Activated naive CD8-positive, alpha-beta T cell (primary cell): ENCODE measurements at regions not wholly inside any gene's neighbourhood (a gene's known extent, or its start where the extent isn't known, plus 50 kb on each side); places are given as distances from the start of the nearest gene placed in this dataset.

ENCODE experiments used
- H3K27ac Mint-ChIP-seq: one replicate; pipeline ENCODE4 v1.8.0; 2021; ENCODE audit warnings: mixed read lengths
- H3K27me3 Mint-ChIP-seq: one replicate; pipeline ENCODE4 v1.8.0; 2021; ENCODE audit warnings: mixed read lengths
- H3K36me3 Mint-ChIP-seq: one replicate; pipeline ENCODE4 v1.8.0; 2021; ENCODE audit warnings: mixed read lengths
- H3K4me1 Mint-ChIP-seq: one replicate; pipeline ENCODE4 v1.8.0; 2021; ENCODE audit warnings: low read depth, mixed read lengths
- H3K4me3 Mint-ChIP-seq: one replicate; pipeline ENCODE4 v1.8.0; 2021; ENCODE audit warnings: mild to moderate bottlenecking, mixed read lengths
- H3K9me3 Mint-ChIP-seq: one replicate; pipeline ENCODE4 v1.8.0; 2021; ENCODE audit warnings: low read depth, mixed read lengths

DNA sequence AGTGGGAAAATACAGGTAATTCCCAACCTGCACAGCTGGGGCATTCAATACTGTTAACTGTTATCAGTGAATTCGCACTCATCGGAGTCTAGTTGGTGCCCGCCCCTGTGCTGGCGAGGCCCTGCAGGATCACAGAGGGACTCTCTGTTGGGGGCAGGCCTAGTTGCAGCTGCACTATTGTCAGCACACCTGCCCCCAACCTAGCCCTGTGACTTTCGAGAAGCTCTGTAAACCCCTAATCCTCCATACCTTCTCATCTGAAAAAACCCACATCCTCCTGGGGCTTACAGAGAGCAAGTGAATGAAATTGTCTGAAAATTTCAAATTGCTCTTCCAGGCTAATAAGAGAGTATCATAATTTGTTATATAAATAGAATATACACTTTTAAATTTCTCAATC, 132.2 kb upstream of the NUDT4 start:
- Mint-ChIP-seq H3K4me3 (peak overlapping the region; percentile 71), H3K4me1 (peaks cover 53% of the 10 kb centered on the region), H3K36me3 (no peaks in the 10 kb centered on the region), H3K27ac (peak overlapping the region; percentile 93), H3K27me3 (no peaks in the 10 kb centered on the region), H3K9me3 (no peaks in the 10 kb centered on the region)

DNA sequence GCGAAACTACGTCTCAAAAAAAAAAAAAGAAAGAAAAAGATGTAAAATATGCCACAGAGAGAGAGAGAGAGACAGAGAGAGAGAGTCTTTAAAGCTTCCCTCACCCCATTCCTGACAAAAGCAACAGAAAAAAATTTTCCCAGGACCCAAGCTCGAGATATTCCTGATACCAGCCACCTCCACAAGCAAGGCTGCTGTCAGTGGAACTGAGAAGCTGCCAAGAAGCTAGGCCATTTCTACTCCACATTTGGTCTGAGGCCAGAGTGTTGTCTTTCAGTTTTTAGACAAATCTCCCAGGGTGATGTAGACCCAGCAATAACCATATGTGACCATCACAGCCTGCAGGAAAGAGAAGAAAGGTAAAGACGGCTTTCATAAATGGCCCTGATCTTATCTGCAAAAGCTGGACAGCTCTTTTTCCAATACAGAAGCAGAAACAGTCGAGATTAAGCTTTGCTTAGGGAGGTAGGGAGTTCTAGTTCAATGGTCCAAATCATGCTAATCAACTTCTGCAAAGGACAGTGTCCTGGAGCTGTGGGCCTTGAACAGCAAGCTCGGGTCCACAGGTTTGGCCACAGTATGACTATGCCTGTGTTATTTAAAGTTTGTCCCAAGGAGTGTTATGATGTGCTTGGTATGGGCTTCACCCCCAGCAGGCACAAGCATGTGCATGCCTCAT, 130.3 kb upstream of the NUDT4 start:
- Mint-ChIP-seq H3K4me3 (no peak overlapping the region), H3K36me3 (no peaks in the 10 kb centered on the region), H3K4me1 (peaks cover 55% of the 10 kb centered on the region), H3K27ac (no peak overlapping the region), H3K9me3 (no peaks in the 10 kb centered on the region), H3K27me3 (no peaks in the 10 kb centered on the region)

DNA sequence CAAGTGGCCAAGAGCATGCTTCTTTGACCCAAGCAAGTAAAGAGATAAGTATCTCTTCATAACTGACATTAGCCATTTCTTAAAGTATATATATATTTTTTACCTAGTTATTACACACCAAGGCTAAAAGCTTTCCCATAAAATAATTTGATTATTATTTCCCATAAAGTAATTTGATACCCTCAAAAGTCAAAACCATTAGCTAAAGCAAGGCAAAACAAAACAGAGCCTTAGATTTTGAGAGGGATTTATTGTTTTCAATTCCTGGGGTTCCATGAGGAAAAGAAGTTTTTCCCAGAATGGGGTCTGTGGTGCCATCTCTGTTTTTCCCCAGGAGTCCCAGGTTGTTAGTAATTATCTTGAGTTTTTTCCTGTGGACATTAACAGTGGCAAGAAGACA, 125.5 kb upstream of the NUDT4 start:
- Mint-ChIP-seq H3K36me3 (peaks cover 13% of the 10 kb centered on the region), H3K27ac (no peak overlapping the region), H3K4me3 (no peak overlapping the region), H3K27me3 (no peaks in the 10 kb centered on the region), H3K9me3 (peaks cover 11% of the 10 kb centered on the region), H3K4me1 (peaks cover 23% of the 10 kb centered on the region)

DNA sequence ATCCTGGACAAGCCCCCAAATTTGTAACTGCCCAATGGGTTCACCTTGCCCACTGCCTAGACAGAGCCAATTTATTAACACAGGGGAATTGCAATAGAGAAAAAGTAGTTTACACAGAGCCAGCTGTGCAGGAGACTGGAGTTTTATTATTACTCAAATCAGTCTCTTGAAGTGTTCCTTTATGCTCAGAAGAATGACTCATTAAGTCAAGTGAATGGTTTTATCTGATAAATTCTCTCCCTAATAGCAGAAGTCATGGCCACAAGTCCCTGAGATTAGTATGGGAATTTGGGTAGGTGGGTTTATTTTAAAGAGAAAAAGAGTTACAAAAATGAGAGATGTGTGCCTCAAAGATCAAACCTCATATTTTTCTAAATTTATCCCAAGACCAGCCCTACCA, 122.8 kb upstream of the NUDT4 start:
- Mint-ChIP-seq H3K27ac (no peak overlapping the region), H3K4me3 (no peak overlapping the region), H3K36me3 (peaks cover 13% of the 10 kb centered on the region), H3K9me3 (peaks cover 11% of the 10 kb centered on the region), H3K4me1 (peaks cover 4% of the 10 kb centered on the region), H3K27me3 (no peaks in the 10 kb centered on the region)

DNA sequence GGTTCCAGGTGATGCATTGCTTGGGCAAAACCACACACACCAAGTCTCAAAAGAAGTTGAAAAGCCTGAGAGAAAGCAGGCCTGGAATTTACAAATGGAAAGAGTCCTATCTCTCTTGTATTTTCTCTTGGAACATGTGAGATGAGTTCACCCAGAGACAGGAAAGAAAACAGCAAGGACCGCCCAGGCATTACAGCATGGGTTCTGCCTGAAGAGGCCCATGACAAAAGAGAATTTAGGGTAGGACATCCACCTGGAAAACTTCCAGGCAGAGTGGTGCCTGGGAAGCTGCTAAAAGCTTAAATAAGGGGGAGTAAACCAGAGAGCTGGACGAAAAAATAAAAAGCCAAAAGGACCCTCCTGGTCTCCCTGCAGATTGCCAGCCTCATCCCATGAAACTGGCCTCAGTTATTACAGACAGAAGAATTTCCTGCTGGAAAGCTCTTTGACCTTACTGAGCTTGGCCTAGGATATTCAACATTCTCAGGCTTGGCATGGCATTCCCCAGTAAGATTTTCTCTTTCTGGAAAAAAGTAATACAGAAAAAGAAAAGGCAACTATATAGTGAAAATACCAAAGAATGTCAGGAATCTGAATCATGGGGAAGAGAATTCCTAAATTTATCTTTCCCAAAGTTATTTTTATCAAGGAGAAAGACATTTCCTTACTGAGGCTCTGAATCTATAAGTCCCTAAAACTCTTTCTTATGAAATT, 121.3 kb upstream of the NUDT4 start:
- no peak overlapping the region for H3K27ac Mint-ChIP-seq
- H3K4me1 Mint-ChIP-seq, result no peaks in the 10 kb centered on the region
- H3K36me3 Mint-ChIP-seq, result peaks cover 13% of the 10 kb centered on the region
- H3K9me3 Mint-ChIP-seq, result peaks cover 11% of the 10 kb centered on the region
- H3K27me3 Mint-ChIP-seq, result no peaks in the 10 kb centered on the region
- no peak overlapping the region for H3K4me3 Mint-ChIP-seq

DNA sequence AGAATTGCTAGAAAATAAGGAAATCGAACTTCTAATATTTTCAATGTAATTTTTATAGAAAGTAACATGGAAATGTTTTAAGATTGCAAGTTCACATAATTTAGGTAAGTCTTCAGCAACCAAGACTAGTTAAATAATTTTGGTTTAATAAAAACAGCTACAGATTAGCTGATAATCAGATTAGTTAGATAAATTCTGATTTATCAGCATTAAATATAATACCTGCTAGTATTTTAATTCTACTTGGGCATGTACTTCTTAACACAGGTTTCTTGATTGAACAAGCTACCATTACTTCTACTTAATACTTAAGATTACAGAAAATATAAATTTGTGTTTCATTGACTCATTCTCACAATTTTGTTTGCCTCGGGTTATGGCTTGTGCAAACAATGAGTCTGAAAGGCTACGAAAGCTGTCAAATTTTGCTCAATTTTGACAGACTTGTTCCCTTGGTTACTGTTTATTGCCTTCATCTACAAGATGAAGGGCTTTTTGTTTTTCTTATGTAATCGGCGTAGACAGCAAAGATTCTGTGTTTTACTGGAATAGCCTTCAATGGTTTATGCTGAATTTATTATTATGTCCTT, 116.1 kb upstream of the NUDT4 start:
- peaks cover 2% of the 10 kb centered on the region for H3K36me3 Mint-ChIP-seq
- no peak overlapping the region for H3K27ac Mint-ChIP-seq
- H3K4me1 Mint-ChIP-seq, result no peaks in the 10 kb centered on the region
- H3K27me3 Mint-ChIP-seq, result no peaks in the 10 kb centered on the region
- H3K9me3 Mint-ChIP-seq, result no peaks in the 10 kb centered on the region
- no peak overlapping the region for H3K4me3 Mint-ChIP-seq

DNA sequence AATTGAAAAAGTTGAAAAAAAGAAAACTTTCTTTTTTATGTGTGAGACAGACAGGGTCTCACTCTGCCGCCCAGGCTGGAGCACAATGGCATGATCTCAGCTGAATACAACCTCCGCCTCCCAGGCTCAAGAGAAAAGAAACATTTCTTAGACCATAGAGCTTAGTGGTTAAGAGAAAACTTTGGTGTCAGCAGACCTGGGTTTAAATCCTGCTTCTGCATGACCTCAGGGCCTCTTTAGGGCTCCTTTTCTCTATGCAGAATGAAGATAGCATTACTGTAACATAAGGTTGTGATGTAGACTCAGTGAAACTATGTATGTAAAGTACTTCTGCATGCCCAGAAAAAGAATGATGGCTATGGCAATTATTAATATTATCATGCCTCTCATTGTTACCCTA, 104.7 kb upstream of the NUDT4 start:
- no peaks in the 10 kb centered on the region for H3K36me3 Mint-ChIP-seq
- H3K4me3 Mint-ChIP-seq, result no peak overlapping the region
- H3K4me1 Mint-ChIP-seq, result peaks cover 16% of the 10 kb centered on the region
- H3K27ac Mint-ChIP-seq, result no peak overlapping the region
- no peaks in the 10 kb centered on the region for H3K9me3 Mint-ChIP-seq
- H3K27me3 Mint-ChIP-seq, result no peaks in the 10 kb centered on the region

DNA sequence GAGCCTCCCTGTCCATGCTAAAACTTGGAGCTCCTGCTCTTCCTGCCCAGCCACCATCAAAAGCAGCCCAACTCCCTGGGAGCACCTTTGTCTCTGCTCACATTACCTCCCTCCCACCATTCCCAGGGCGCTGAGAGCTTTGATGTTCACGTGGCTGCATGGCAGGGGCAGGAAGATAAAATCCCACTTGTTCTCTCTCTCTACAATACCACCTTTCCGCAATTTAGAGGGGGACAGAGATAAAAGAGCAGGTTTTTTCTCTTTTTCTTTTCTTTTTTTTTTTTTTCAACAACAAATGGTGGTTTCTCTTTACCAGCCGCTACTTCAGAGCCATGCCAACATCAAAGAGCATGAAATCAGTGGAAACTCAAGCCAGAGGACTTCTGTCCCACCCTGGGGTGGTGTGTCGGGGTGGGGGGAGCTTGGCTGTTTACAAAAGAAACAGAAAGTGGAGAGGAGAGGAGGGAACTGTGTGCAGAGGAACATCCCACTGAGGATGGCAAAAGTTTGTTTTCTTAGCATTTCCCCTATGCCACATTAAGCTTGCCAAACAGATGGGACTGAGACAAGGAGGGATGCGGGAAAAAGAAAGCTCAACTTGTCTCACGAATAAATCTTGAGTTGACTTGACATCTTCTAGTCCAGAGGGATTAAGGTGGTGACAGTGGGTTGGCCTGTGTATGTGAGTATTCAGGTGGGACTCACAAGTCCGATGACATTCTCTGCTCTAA, 103.7 kb upstream of the NUDT4 start:
- H3K9me3 Mint-ChIP-seq, result no peaks in the 10 kb centered on the region
- no peaks in the 10 kb centered on the region for H3K36me3 Mint-ChIP-seq
- peaks cover 16% of the 10 kb centered on the region for H3K4me1 Mint-ChIP-seq
- H3K27me3 Mint-ChIP-seq, result no peaks in the 10 kb centered on the region
- H3K4me3 Mint-ChIP-seq, result peak overlapping the region; percentile 39
- H3K27ac Mint-ChIP-seq, result peak overlapping the region; percentile 24

DNA sequence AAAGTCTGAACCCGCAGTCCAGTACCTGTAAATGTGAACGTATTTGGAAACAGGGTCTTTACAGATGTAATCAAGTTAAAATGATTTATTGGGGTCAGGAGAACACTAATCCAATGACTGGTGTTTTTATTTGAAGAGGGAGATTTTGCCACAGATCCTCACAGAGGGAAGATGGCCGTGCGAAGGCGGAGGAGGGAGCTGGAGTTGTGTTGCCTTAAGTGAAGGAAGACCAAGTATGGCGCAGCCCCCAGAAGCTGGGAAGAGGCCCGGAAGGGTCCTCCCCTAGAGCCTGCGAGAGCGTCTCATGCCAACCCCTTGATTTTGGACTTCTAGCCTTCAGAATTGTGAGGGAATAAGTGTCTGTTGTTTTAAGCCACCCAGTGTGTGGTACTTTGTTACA, 102.8 kb upstream of the NUDT4 start:
- no peaks in the 10 kb centered on the region for H3K36me3 Mint-ChIP-seq
- no peak overlapping the region for H3K27ac Mint-ChIP-seq
- H3K27me3 Mint-ChIP-seq, result no peaks in the 10 kb centered on the region
- peaks cover 16% of the 10 kb centered on the region for H3K4me1 Mint-ChIP-seq
- H3K4me3 Mint-ChIP-seq, result no peak overlapping the region
- H3K9me3 Mint-ChIP-seq, result no peaks in the 10 kb centered on the region

DNA sequence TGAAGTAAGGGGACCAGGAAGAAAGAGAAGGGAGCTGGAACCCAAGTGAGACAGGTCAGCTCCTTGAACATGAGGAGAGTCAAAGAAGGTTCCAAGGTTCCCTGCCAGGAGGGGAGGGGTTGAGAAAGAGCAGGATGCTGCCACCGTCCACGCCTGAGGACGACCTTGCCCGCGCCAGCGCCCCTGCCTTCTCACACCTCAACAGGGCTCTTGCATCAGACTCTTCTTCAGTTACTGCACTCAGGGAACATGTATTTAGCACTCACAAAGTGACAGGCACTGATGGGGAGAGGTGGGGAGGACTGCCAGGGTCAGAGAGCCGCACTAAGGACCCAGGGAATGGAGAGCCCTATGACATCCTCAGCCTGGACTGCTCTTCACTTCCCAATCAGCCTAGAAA, 102.1 kb upstream of the NUDT4 start:
- peaks cover 16% of the 10 kb centered on the region for H3K4me1 Mint-ChIP-seq
- no peak overlapping the region for H3K27ac Mint-ChIP-seq
- H3K36me3 Mint-ChIP-seq, result no peaks in the 10 kb centered on the region
- no peaks in the 10 kb centered on the region for H3K27me3 Mint-ChIP-seq
- no peak overlapping the region for H3K4me3 Mint-ChIP-seq
- no peaks in the 10 kb centered on the region for H3K9me3 Mint-ChIP-seq

DNA sequence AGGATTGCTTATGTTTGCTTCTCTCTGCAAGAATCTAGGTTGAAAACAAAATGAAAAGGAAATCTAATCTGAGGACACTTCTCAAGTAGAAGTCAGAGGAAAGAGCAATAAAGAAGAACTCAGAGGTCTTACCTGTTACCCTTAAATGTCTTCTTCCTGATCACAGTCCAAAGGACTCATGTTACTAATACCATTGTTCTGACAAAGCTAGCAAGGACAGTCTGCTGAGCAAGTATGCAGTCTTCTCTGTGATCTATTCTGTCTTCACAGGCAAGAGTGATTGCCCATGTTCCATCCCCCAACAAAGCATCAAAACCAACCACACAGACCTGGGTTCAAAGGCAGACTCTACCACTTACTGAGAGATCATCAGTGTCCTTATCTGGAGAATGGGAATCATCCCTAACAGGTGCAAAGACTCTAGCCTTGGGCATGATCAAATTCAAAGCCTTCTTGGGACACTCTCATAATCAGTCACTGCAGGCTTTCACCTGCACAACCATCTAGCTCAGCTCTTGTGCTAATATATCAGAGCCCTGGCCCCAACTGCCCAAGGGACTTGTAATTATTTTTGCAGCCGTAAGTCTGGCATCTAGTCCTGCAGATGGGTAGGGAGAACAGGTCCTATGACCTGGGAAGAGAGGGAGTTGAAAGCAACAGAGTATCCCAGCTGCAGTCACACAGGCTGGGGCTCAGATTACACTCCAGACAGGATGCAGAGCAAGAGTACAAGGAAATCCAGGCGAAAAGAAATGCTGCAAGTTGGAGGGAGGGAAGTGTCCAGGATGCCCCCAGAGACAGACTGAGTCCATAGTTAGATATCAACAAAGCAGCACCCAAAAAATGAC, 97.9 kb upstream of the NUDT4 start:
- Mint-ChIP-seq H3K9me3 (no peaks in the 10 kb centered on the region), H3K36me3 (no peaks in the 10 kb centered on the region), H3K4me3 (no peak overlapping the region), H3K4me1 (no peaks in the 10 kb centered on the region), H3K27ac (no peak overlapping the region), H3K27me3 (no peaks in the 10 kb centered on the region)

DNA sequence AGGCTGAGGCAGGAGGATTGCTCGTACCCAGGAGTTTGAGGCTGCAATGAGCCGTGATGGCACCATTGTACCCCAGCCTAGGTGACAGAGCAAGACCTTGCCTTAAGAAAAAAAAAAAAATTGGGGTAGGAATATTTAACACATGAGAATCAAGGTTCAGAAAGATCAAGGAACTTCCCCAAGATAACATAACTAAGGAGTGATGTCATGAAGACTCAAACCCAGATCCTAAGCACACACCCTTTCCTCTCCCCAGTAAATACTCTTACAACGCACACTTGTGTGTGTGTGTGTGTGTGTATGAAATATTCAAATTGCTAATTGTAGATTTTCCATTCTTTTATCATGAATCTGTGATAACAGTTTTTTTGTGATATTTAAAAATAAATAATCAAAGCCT, 90.6 kb upstream of the NUDT4 start:
- Mint-ChIP-seq H3K9me3 (no peaks in the 10 kb centered on the region), H3K4me1 (no peaks in the 10 kb centered on the region), H3K4me3 (no peak overlapping the region), H3K27me3 (no peaks in the 10 kb centered on the region), H3K27ac (no peak overlapping the region), H3K36me3 (no peaks in the 10 kb centered on the region)

DNA sequence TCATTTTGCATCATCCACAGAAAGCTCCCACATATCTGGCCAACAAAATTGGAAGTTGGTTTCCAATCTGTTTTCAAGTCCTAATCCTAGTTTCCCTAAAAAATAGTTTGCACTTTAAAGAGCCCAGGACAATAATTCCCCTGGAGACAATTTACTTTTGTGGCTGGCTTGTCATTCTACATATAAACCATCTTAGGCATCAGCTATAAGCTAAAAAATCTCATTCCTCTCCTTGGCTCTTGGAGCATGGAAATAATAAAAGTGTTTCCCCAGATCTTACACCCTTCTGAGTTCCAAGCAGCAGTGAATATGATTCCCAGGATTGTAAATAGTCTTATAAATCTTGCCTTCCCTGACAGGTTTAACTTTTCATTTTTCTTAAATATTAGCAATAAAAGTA, 89.1 kb upstream of the NUDT4 start:
- no peak overlapping the region for H3K27ac Mint-ChIP-seq
- no peaks in the 10 kb centered on the region for H3K4me1 Mint-ChIP-seq
- H3K9me3 Mint-ChIP-seq, result no peaks in the 10 kb centered on the region
- no peak overlapping the region for H3K4me3 Mint-ChIP-seq
- H3K36me3 Mint-ChIP-seq, result no peaks in the 10 kb centered on the region
- H3K27me3 Mint-ChIP-seq, result no peaks in the 10 kb centered on the region

DNA sequence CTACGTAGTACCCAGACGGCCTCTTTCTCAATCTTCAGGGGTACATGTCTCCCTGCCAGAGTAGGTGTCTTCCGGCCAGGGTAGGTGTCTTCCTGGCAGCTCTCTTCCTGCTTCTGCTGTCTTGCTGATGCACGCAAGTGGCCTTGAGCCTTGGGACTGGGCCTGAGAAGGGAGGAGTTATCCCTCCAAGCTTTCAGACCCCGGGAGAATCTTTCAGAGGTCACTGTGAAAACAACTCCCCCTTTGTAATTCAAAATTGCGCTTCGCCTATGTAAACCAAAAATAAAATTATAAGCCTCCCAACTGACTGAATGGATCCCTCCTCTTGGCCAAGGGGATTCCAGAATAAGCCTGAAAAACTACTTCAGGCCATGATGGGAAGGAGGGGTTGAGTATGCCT, 87.3 kb upstream of the NUDT4 start:
- H3K9me3 Mint-ChIP-seq, result no peaks in the 10 kb centered on the region
- no peak overlapping the region for H3K27ac Mint-ChIP-seq
- no peak overlapping the region for H3K4me3 Mint-ChIP-seq
- peaks cover 2% of the 10 kb centered on the region for H3K36me3 Mint-ChIP-seq
- no peaks in the 10 kb centered on the region for H3K4me1 Mint-ChIP-seq
- H3K27me3 Mint-ChIP-seq, result no peaks in the 10 kb centered on the region
